Heart right ventricle (tissue), 16 donors: ENCODE measurements at regions not wholly inside any gene's neighbourhood (a gene's known extent, or its start where the extent isn't known, plus 50 kb on each side); places are given as distances from the start of the nearest gene placed in this dataset.

Experiments
- ATAC-seq, 8 donors: fragments of 200-7000 bp; cut with Tn5 transposase; one replicate each; pipeline ENCODE4 v1.9.1; 2020; ENCODE audit warnings: mild to moderate bottlenecking in 8 of 8, moderate library complexity in 8 of 8, moderate number of reproducible peaks in 1 of 8
- DNase-seq, 2 donors: peaks; one replicate each; pipeline ENCODE4 v3.0.0-alpha.2; 2020
- H3K27ac ChIP-seq, 10 donors: fragments of 200-600 bp; sonication (generic) in 2 of 10; one replicate each; pipeline versions ENCODE4 v1.5.0 to v1.8.0; 2020 to 2022; ENCODE audit warnings: mild to moderate bottlenecking in 3 of 10
- H3K27me3 ChIP-seq, 7 donors: fragments of 200-600 bp; one replicate each; pipeline ENCODE4 v1.8.0; 2021 to 2022; ENCODE audit warnings: mild to moderate bottlenecking in 2 of 7
- H3K36me3 ChIP-seq, 9 donors: fragments of 200-600 bp; sonication (generic) in 1 of 9; one replicate each; pipeline versions ENCODE4 v1.5.0 to v1.8.0; 2020 to 2022; ENCODE audit warnings: mild to moderate bottlenecking in 2 of 9
- H3K4me1 ChIP-seq, 9 donors: fragments of 200-600 bp; sonication (generic) in 1 of 9; one replicate each; pipeline versions ENCODE4 v1.5.0 to v1.8.0; 2020 to 2022; ENCODE audit warnings: mild to moderate bottlenecking in 4 of 9
- H3K4me3 ChIP-seq, 10 donors: fragments of 200-600 bp; sonication (generic) in 2 of 10; one replicate each; pipeline versions ENCODE4 v1.5.0 to v1.8.0; 2020 to 2022; ENCODE audit warnings: mild to moderate bottlenecking in 7 of 10, moderate library complexity in 2 of 10
- H3K9me3 ChIP-seq, 11 donors: fragments of 200-600 bp in 10 of 11; sonication (generic) in 2 of 11; one replicate each; pipeline versions ENCODE4 v1.5.0 to v1.8.0; 2013 to 2022; ENCODE audit warnings: mild to moderate bottlenecking in 2 of 11, control low read depth in 1 of 11, moderate library complexity in 1 of 11
- WGBS, 2 donors: extraction: QIAGEN DNeasy Blood & Tissue Kit; methylation state at CpG; one replicate each; pipeline ENCODE4 v1.1.7; 2013; ENCODE audit warnings: inconsistent platforms in 1 of 2; 5-methylcytosine and 5-hydroxymethylcytosine counted together
- intact Hi-C, 10 donors: fragments of 100-400 bp; cut with DNase I; formaldehyde crosslinking; loops; one replicate each; pipeline versions ENCODE4 v1.11.1 to v1.14.2; 2022
- TF ChIP-seq, protein P1 (sequence below), 9 donors: fragments of 200-600 bp; sonication (generic) in 2 of 9; IDR thresholded peaks; one replicate each; pipeline versions ENCODE4 v1.5.0 to v1.8.0; 2021 to 2022; ENCODE audit warnings: antibody characterized with exemption in 9 of 9, mild to moderate bottlenecking in 5 of 9, moderate library complexity in 1 of 9
- donor health status: Arrhythmogenic right ventricular cardiomyopathy.
- donor health status: ischemic (EF 13 %, LVEDD 7.1; RV severe dilation, severe dysfunction).
- donor health status: healthy with polysubstance abuse.
- donor health status: DM: no; HTN: yes; CAD: no.
- donor health status: DM: no; HTN: no; CAD: no.
- donor health status: ischemic (EF 25% LVEDD 6.9; RV normal size, moderate dysfunction).
- donor health status: ischemic (EF 25% LVEDD 5.7; RV mildly dilated, moderate dysfunction).
- donor health status: healthy.
- donor health status: DM: yes; HTN: yes; CAD: no.
- donor health status: Ischemic cardiomyopathy.
- donor health status: ischemic (EF 35%, LVEDD 5.7; RV mildly dilated, moderate dysfunction).
- donor health status: nonischemic (EF 11% LVEDD 7.7; RV severe dilation, severe dysfunction).
- donor health status: DM: yes; HTN: yes; CAD: no.
- donor health status: PGD.
- donor health status: ischemic (EF 29% LVEDD 5.4; RV normal size, mild dysfunction).
- donor health status: nonischemic (EF 23%, LVEDD 6.1; RV moderate dilation, normal function).

DNA sequence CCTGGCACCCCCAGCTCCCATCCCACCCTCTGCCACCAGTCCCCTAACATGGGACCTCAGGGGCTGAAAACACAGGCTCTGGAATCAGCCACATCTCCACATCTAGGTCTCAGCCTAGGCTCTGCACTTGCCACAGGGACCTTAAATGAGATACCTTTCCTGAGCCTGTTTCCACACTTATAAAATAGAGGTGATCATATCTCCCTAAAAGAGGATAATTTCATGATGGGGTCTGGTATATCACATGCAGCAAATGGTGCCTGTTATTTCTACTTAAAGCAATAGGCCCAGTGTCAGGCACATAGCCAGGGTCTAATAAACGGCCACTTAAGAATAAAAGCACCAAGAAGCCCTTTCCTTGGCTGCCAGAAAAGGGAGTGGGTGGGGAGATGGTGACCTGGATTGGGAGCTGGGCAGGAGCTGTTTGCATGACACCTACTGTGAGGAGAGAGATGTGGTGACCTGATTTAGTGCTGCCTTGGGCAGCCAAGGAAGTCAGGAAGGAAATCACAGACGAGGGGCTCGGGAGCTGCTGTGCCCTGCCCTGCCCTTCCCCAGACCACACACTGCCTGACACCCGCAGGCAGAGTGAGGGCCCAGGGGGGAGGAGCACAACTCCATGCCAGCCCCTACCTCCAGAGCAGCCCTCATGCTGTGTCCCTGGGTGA lies 71.2 kb downstream of the IRF2BPL start:
- Histone ChIP-seq H3K36me3 (no peaks in the 10 kb centered on the region), H3K9me3 (no peaks in the 10 kb centered on the region), H3K27me3 (no peaks in the 10 kb centered on the region), H3K4me1 (peaks cover 21 to 87% (median 62%) of the 10 kb centered on the region in 9 donors), H3K27ac (peak overlapping the region; percentile 84 to 99 (median 97)), H3K4me3 (peak overlapping the region in 1 of 10 donors; percentile 49)
- ATAC-seq (no peak), DNase-seq (no peak)
- WGBS, 2 donors: 25 to 40% methylated on average over 4 of the region's 4 CpGs
- intact Hi-C loops: loop anchor here in 8 of 10 donors (2.0 to 5.0 kb wide), 6 partner anchors 39 to 85 kb away; partner anchors contain the start of gene IRF2BPL (in 5 of the 8)
- TF ChIP-seq, protein P1, sequence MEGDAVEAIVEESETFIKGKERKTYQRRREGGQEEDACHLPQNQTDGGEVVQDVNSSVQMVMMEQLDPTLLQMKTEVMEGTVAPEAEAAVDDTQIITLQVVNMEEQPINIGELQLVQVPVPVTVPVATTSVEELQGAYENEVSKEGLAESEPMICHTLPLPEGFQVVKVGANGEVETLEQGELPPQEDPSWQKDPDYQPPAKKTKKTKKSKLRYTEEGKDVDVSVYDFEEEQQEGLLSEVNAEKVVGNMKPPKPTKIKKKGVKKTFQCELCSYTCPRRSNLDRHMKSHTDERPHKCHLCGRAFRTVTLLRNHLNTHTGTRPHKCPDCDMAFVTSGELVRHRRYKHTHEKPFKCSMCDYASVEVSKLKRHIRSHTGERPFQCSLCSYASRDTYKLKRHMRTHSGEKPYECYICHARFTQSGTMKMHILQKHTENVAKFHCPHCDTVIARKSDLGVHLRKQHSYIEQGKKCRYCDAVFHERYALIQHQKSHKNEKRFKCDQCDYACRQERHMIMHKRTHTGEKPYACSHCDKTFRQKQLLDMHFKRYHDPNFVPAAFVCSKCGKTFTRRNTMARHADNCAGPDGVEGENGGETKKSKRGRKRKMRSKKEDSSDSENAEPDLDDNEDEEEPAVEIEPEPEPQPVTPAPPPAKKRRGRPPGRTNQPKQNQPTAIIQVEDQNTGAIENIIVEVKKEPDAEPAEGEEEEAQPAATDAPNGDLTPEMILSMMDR (IDR thresholded peaks at IDR 0.05): no peak

DNA sequence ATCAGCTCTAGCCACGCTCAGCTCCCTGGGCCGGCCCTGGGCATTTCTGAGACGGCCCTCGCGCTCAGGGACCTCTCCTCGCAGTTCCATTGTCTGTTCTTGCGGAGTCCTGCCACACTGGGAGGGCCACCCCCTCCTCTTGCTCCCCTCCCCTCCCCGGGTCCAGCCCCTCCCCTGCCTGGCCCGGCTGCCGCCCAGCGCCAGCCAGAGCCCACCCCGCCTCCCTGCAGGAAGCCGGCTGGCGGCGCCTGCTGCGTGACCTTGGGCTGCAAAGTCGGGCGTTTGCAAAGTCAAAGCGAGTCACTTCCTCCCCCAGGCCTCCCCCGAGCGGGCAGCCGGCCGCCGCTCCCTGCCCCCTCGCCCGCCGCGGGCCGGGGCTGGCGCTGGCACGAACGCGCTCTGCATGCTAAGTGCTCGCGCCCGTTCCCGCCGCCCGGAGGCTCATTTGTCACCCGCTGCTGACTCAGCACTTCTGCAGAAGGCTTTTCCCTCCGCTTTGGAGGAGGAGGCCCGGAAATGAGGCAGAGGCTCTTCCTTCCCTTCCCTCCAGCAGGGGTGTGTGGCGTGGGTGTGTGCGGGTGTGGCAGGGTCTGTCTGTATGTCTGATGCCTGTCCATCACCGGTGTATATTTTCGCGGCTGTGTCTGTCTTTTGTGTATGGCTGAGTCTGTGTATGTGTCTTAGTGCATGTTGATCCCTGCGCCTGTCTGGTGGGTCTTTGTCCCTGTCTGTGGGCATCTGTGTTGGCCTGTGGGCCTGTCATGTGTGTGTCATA lies 72.0 kb downstream of the IRF2BPL start:
- TF ChIP-seq, protein P1 (IDR thresholded peaks at IDR 0.05): peak in 5 of 9 donors; percentile 17 to 29 (median 26)
- Histone ChIP-seq H3K27ac (peak overlapping the region; percentile 84 to 99 (median 97)), H3K36me3 (no peaks in the 10 kb centered on the region), H3K4me1 (peaks cover 21 to 79% (median 53%) of the 10 kb centered on the region in 9 donors), H3K27me3 (no peaks in the 10 kb centered on the region), H3K4me3 (peak overlapping the region in 9 of 10 donors; percentile 19 to 57 (median 49)), H3K9me3 (no peaks in the 10 kb centered on the region)
- peak; percentile 90 to 92 for DNase-seq
- 2% methylated on average over 43 to 48 of the region's 48 CpGs for WGBS, 2 donors
- intact Hi-C loops: loop anchor here in 8 of 10 donors (2.0 to 5.0 kb wide), 6 partner anchors 38 to 86 kb away; partner anchors contain the start of gene IRF2BPL (in 5 of the 8)
- ATAC-seq: peak; percentile 76 to 87 (median 82)

DNA sequence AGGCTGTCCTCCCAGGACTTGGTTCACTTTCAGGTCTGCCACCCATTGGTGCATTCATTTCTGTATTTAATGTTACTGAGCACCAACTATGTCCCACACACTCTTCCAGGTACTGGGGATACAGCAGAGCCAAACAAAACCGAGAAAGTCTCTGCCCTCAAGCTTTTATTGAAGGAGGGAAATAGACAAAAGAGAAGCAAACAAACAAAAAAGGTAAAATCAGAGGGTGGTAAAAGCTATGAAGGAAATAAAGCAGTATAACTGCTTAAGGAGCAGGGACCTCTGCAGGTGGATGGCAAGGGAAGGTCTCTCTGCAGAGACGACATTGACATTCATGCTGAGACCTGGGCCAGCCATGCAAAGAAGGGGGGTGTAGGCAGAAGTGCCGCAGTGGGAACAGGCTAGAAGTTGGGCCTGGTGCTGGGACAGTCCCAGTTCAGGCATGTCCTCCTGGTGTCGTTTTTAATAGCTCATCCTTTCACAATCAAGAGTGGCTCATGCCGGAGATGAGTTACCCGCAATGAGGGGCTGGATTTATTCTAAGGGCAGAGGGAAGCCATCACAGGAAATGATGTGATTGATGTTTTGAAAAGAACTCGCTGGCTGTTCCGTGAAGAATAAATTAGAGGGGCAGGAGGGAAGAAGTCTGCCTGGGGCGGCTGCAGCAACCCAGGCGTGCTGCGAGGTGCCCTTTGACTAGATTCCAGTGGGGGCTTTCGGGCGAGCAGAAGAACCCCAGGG lies 72.8 kb downstream of the IRF2BPL start:
- no peaks in the 10 kb centered on the region for H3K27me3 ChIP-seq
- H3K27ac ChIP-seq: peak overlapping the region; percentile 84 to 99 (median 97)
- TF ChIP-seq, protein P1 (IDR thresholded peaks at IDR 0.05): no peak
- DNase-seq (peak in 1 of 2 donors; percentile 41), ATAC-seq (peak; percentile 1 to 28 (median 20))
- intact Hi-C loops: loop anchor here in 8 of 10 donors (2.0 to 5.0 kb wide), 6 partner anchors 37 to 87 kb away; partner anchors contain the start of gene IRF2BPL (in 5 of the 8)
- 7 to 10% methylated on average over 13 of the region's 13 CpGs for WGBS, 2 donors
- H3K4me3 ChIP-seq: peak overlapping the region in 9 of 10 donors; percentile 19 to 57 (median 49)
- H3K36me3 ChIP-seq: no peaks in the 10 kb centered on the region
- no peaks in the 10 kb centered on the region for H3K9me3 ChIP-seq
- H3K4me1 ChIP-seq: peaks cover 21 to 79% (median 54%) of the 10 kb centered on the region in 9 donors
